GM12892 (cell line): ENCODE measurements at regions not wholly inside any gene's neighbourhood (a gene's known extent, or its start where the extent isn't known, plus 50 kb on each side); places are given as distances from the start of the nearest gene placed in this dataset.

ENCODE experiments used
- POLR2A ChIP-seq: IDR thresholded peaks from 2 replicates; pipeline ENCODE4 v1.6.1; 2011; ENCODE audit warnings: low read depth, low read length, control low read depth
- POLR2AphosphoS5 ChIP-seq: IDR thresholded peaks from 2 replicates; pipeline ENCODE4 v1.6.1; 2011; ENCODE audit warnings: low read depth, low read length, control low read depth
- TAF1 ChIP-seq: IDR thresholded peaks from 2 replicates; pipeline ENCODE4 v1.6.1; 2011; ENCODE audit warnings: low read depth, mild to moderate bottlenecking, control low read depth, low read length, borderline replicate concordance

GRCh38 chr15:31517711-31518110, 191.1 kb downstream of the KLF13 start:
- TF ChIP-seq POLR2AphosphoS5 (no peak), TAF1 (no peak), POLR2A (no peak)
